ENCODE measurements at regions not wholly inside any gene's neighbourhood (a gene's known extent, or its start where the extent isn't known, plus 50 kb on each side); places are given as distances from the start of the nearest gene placed in this dataset.

DNA sequence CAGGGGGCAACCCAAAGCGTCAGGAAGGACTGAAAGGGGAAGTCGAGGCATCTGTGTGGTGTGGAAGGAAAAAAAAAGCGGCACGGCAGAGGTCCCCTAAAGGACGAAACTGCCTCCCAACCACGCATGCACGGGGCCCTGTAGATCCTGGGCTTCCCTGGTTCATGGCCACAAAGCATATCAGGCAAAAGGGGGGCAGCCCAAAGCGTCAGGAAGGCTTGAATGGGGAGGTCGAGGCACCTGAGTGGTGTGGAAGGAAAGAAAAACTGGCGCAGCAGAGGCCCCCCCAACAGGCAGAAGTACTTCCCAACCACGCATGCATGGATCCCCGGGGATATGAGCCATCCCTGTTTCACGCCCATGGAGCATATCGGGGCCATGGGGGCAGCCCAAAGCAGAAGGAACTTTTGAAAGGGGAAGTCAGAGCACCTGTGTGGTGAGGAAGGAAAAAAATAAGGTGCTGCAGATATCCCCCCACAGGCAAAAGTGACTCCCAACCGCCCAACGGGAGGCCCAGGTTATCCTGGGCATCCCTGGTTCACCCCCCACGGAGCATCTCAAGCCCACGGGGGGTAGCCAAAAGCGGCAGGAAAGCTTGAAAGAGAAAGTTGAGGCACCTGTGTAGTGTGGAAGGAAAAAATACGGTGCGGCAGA is 581.2 kb downstream of the ALG10 start:
- Histone ChIP-seq H2AFZ (ENCODE audit: low read length) (no peak overlapping the region), H3K9ac (ENCODE audit: insufficient read depth, low read depth, low read length) (no peak overlapping the region), H3K4me3 (replicated peaks in 1 of 3; ENCODE audit: insufficient read depth in 1 of 3, low read depth in 2 of 3, low read length in 3 of 3) (no peak overlapping the region), H3K36me3 (replicated peaks in 1 of 2; ENCODE audit: control insufficient read depth in 1 of 2, insufficient read depth in 2 of 2, low read length in 2 of 2) (no peaks in the 10 kb centered on the region), H4K20me1 (ENCODE audit: insufficient read depth, low read length) (no peaks in the 10 kb centered on the region), H3K27me3 (ENCODE audit: control insufficient read depth in 1 of 2, insufficient read depth in 2 of 2, low read length in 2 of 2) (no peaks in the 10 kb centered on the region), H3K79me2 (ENCODE audit: insufficient read depth, low read length) (no peaks in the 10 kb centered on the region), H3K4me2 (ENCODE audit: low read depth, low read length) (no peak overlapping the region), H3K4me1 (ENCODE audit: insufficient read depth, low read length) (no peaks in the 10 kb centered on the region), H3K9me3 (ENCODE audit: low read length) (peaks cover 94% of the 10 kb centered on the region), H3K27ac (ENCODE audit: extremely low read length, insufficient read depth, low read length) (no peak overlapping the region)
- intact Hi-C loops (cut with micrococcal nuclease; ENCODE audit: unreplicated experiment) (no loop called here), in situ Hi-C loops (cut with HindIII; ENCODE audit: extremely low pct_ligation_motif_present, low pct_unique_long_range_greater_than_20kb) (no loop called here)
- ATAC-seq (no peak), FAIRE-seq (no peak), DNase-seq (ENCODE audit: low spot score) (no peak)
- no peak for TF ChIP-seq GABPA (IDR thresholded peaks at IDR 0.05; ENCODE audit: low read depth, low read length)
- no peak for TF ChIP-seq GABPA (CRISPR knock-in tag; IDR thresholded peaks at IDR 0.05; ENCODE audit: low read depth)
- TF ChIP-seq, protein P1, sequence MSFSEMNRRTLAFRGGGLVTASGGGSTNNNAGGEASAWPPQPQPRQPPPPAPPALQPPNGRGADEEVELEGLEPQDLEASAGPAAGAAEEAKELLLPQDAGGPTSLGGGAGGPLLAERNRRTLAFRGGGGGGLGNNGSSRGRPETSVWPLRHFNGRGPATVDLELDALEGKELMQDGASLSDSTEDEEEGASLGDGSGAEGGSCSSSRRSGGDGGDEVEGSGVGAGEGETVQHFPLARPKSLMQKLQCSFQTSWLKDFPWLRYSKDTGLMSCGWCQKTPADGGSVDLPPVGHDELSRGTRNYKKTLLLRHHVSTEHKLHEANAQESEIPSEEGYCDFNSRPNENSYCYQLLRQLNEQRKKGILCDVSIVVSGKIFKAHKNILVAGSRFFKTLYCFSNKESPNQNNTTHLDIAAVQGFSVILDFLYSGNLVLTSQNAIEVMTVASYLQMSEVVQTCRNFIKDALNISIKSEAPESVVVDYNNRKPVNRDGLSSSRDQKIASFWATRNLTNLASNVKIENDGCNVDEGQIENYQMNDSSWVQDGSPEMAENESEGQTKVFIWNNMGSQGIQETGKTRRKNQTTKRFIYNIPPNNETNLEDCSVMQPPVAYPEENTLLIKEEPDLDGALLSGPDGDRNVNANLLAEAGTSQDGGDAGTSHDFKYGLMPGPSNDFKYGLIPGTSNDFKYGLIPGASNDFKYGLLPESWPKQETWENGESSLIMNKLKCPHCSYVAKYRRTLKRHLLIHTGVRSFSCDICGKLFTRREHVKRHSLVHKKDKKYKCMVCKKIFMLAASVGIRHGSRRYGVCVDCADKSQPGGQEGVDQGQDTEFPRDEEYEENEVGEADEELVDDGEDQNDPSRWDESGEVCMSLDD (CRISPR knock-in tag; IDR thresholded peaks at IDR 0.05; ENCODE audit: borderline replicate concordance) = no peak
- TF ChIP-seq, protein P2, sequence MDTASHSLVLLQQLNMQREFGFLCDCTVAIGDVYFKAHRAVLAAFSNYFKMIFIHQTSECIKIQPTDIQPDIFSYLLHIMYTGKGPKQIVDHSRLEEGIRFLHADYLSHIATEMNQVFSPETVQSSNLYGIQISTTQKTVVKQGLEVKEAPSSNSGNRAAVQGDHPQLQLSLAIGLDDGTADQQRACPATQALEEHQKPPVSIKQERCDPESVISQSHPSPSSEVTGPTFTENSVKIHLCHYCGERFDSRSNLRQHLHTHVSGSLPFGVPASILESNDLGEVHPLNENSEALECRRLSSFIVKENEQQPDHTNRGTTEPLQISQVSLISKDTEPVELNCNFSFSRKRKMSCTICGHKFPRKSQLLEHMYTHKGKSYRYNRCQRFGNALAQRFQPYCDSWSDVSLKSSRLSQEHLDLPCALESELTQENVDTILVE (CRISPR knock-in tag; IDR thresholded peaks at IDR 0.05) = no peak
- CTCF ChIA-PET (ENCODE audit: low intra/inter-chr PET ratio, low total read pairs) = no interaction called here
- no TSS peak for BruUV-seq (replicated peaks)
- 22% methylated on average over 21 of the region's 21 CpGs for WGBS (ENCODE audit: low lambda C conversion rate)
- POLR2A ChIA-PET = no interaction called here

DNA sequence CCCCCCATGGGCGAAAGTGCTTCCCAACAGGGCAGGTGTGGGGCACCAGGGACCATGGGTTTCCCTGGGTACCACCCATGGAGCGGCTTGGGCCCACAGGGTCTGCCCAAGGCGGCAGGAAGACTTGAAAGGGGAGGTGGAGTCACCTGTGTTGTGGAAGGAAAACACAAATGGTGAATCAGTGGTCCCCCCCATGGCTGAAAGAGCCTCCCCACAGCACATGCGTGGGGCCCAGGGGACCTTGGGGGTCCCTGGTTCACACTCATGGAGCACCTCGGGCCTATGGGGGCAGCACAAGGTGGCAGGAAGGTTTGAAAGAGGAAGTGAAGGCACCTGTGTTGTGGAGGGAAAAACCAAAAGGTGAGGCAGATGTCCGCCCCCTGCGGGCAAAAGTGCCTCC is 581.9 kb downstream of the ALG10 start:
- H3K4me3 ChIP-seq (replicated peaks in 1 of 3; ENCODE audit: insufficient read depth in 1 of 3, low read depth in 2 of 3, low read length in 3 of 3) = no peak overlapping the region
- DNase-seq (ENCODE audit: low spot score) (no peak), ATAC-seq (no peak), FAIRE-seq (no peak)
- intact Hi-C loops (cut with micrococcal nuclease; ENCODE audit: unreplicated experiment) = no loop called here
- H3K79me2 ChIP-seq (ENCODE audit: insufficient read depth, low read length) = no peaks in the 10 kb centered on the region
- no peaks in the 10 kb centered on the region for H3K36me3 ChIP-seq (replicated peaks in 1 of 2; ENCODE audit: control insufficient read depth in 1 of 2, insufficient read depth in 2 of 2, low read length in 2 of 2)
- no TSS peak for BruUV-seq (replicated peaks)
- H3K27ac ChIP-seq (ENCODE audit: extremely low read length, insufficient read depth, low read length) = no peak overlapping the region
- in situ Hi-C loops (cut with HindIII; ENCODE audit: extremely low pct_ligation_motif_present, low pct_unique_long_range_greater_than_20kb) = no loop called here
- ChIA-PET POLR2A (no interaction called here), CTCF (ENCODE audit: low intra/inter-chr PET ratio, low total read pairs) (no interaction called here)
- H3K4me1 ChIP-seq (ENCODE audit: insufficient read depth, low read length) = no peaks in the 10 kb centered on the region
- no peak for TF ChIP-seq MAF1 (CRISPR knock-in tag; IDR thresholded peaks at IDR 0.05; ENCODE audit: borderline replicate concordance)
- TF ChIP-seq TBL1XR1 (IDR thresholded peaks at IDR 0.05; ENCODE audit: borderline replicate concordance, low read length, partially characterized antibody) = no peak
- TF ChIP-seq, protein P3, sequence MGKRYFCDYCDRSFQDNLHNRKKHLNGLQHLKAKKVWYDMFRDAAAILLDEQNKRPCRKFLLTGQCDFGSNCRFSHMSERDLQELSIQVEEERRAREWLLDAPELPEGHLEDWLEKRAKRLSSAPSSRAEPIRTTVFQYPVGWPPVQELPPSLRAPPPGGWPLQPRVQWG (CRISPR knock-in tag; IDR thresholded peaks at IDR 0.05; ENCODE audit: borderline replicate concordance, low read depth) = no peak
- TF ChIP-seq, protein P4, sequence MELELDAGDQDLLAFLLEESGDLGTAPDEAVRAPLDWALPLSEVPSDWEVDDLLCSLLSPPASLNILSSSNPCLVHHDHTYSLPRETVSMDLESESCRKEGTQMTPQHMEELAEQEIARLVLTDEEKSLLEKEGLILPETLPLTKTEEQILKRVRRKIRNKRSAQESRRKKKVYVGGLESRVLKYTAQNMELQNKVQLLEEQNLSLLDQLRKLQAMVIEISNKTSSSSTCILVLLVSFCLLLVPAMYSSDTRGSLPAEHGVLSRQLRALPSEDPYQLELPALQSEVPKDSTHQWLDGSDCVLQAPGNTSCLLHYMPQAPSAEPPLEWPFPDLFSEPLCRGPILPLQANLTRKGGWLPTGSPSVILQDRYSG (CRISPR knock-in tag; IDR thresholded peaks at IDR 0.05) = no peak
- no peak for TF ChIP-seq YY1 (IDR thresholded peaks at IDR 0.05; ENCODE audit: insufficient read depth, insufficient replicate concordance, low read depth, low read length)
- TF ChIP-seq HMGA1 (CRISPR knock-in tag; conservative IDR thresholded peaks at IDR 0.05) = no peak
- no peak for TF ChIP-seq PLRG1 (conservative IDR thresholded peaks at IDR 0.05)
- WGBS (ENCODE audit: low lambda C conversion rate) = 4% methylated on average over 6 of the region's 7 CpGs
- H3K4me2 ChIP-seq (ENCODE audit: low read depth, low read length) = no peak overlapping the region
- H2AFZ ChIP-seq (ENCODE audit: low read length) = no peak overlapping the region
- H3K27me3 ChIP-seq (ENCODE audit: control insufficient read depth in 1 of 2, insufficient read depth in 2 of 2, low read length in 2 of 2) = no peaks in the 10 kb centered on the region
- H3K9ac ChIP-seq (ENCODE audit: insufficient read depth, low read depth, low read length) = no peak overlapping the region
- peaks cover 87% of the 10 kb centered on the region for H3K9me3 ChIP-seq (ENCODE audit: low read length)
- H4K20me1 ChIP-seq (ENCODE audit: insufficient read depth, low read length) = no peaks in the 10 kb centered on the region

Data from HepG2 (cell line).